Natural killer cell treated with Interleukin-12 subunit alpha and Interleukin-12 subunit beta and Interleukin-15 and Interleukin-18, amount 100 ng/mL, for 72 hours (primary cell): ENCODE measurements at regions not wholly inside any gene's neighbourhood (a gene's known extent, or its start where the extent isn't known, plus 50 kb on each side); places are given as distances from the start of the nearest gene placed in this dataset.
"Not testable (repeated sequence)": the region's sequence is repeated elsewhere in the genome, so short reads cannot be mapped to it uniquely, and the experiment has no call there.

ENCODE experiments used
- ATAC-seq, 2 donors: fragments of 150-1000 bp; cut with Tn5 transposase in 1 of 2; sonication (Bioruptor Pico), chemical (Tn5 transposase) in 1 of 2; 2 replicates each; pipeline ENCODE4 v1.10.0; 2021
- DNase-seq: peaks from one replicate; pipeline ENCODE4 v3.0.0; 2022; ENCODE audit warnings: low spot score
- H3K27ac Mint-ChIP-seq, 2 donors: 1 replicate in 1 of 2; 2 replicates in 1 of 2; pipeline ENCODE4 v1.8.0; 2022; ENCODE audit warnings: mixed read lengths in 2 of 2, mild to moderate bottlenecking in 1 of 2, moderate library complexity in 1 of 2
- H3K27me3 Mint-ChIP-seq, 2 donors: 1 replicate in 1 of 2; 2 replicates in 1 of 2; pipeline ENCODE4 v1.8.0; 2022; ENCODE audit warnings: mixed read lengths in 2 of 2
- H3K36me3 Mint-ChIP-seq: one replicate; pipeline ENCODE4 v1.8.0; 2022; ENCODE audit warnings: mixed read lengths
- H3K4me1 Mint-ChIP-seq, 2 donors: 1 replicate in 1 of 2; 2 replicates in 1 of 2; pipeline ENCODE4 v1.8.0; 2022; ENCODE audit warnings: low read depth in 2 of 2, mixed read lengths in 2 of 2, mild to moderate bottlenecking in 1 of 2
- H3K4me3 Mint-ChIP-seq: one replicate; pipeline ENCODE4 v1.8.0; 2022; ENCODE audit warnings: mixed read lengths
- H3K9me3 Mint-ChIP-seq: 2 replicates; pipeline ENCODE4 v1.8.0; 2022; ENCODE audit warnings: mixed read lengths

DNA sequence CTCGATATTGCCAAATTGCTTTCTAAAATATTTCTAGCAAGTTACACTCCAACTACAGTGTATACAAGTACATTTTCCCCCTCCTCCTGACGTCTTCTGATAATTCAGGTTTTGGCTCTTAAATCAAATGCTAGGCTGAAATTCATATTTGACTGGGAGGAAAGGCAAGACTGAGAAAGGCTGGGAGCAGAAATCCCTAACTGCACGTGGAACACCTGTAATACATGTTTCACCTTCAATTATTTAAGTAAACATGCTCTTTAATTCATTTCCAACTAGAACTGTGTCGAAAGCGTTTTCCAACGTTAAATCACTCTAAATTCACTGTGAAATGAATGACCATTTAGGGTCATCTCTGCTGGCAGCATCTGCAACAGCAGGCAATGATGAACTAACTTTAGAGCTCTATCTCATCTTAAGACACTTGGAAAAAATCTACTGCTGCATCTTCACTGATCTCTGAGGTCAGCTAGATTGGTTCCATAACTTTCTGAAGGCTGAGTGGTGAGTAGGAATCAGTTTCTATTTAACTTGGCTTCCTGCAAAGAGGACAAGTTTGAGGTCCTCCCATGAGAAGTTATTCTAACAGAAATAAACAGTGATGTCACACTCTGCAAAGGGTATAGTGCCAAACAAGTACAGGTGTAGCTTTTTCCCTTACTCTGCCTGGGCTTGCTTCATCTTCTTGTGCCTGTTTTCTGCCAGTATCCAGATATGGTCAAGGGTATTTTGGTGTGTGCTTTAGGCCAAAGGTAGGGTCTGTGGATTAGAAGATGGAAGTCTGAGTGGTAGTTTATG is 144.3 kb upstream of the PAK3 start:
- H3K9me3 Mint-ChIP-seq, result no peaks in the 10 kb centered on the region

GRCh38 chrX:110944751-110945675 is 149.4 kb upstream of the CHRDL1 start:
- ATAC-seq (no peak), DNase-seq (no peak)
- H3K4me3 Mint-ChIP-seq, result no peak overlapping the region
- no peaks in the 10 kb centered on the region for H3K9me3 Mint-ChIP-seq
- no peaks in the 10 kb centered on the region for H3K36me3 Mint-ChIP-seq
- H3K4me1 Mint-ChIP-seq, result no peaks in the 10 kb centered on the region
- peaks cover 16 to 20% of the 10 kb centered on the region in 2 donors for H3K27me3 Mint-ChIP-seq
- no peak overlapping the region for H3K27ac Mint-ChIP-seq

More for the DNA sequence above, 144.3 kb upstream of the PAK3 start:
- H3K27ac Mint-ChIP-seq, result no peak overlapping the region
- ATAC-seq (no peak), DNase-seq (no peak)
- H3K4me1 Mint-ChIP-seq, result no peaks in the 10 kb centered on the region
- H3K4me3 Mint-ChIP-seq, result no peak overlapping the region
- no peaks in the 10 kb centered on the region for H3K36me3 Mint-ChIP-seq
- H3K27me3 Mint-ChIP-seq, result peaks cover 0 to 4% of the 10 kb centered on the region in 2 donors

GRCh38 chrX:110944311-110944750 is 148.7 kb upstream of the CHRDL1 start:
- no peak for DNase-seq
- H3K36me3 Mint-ChIP-seq, result no peaks in the 10 kb centered on the region
- peaks cover 16 to 20% of the 10 kb centered on the region in 2 donors for H3K27me3 Mint-ChIP-seq
- H3K27ac Mint-ChIP-seq, result no peak overlapping the region
- H3K9me3 Mint-ChIP-seq, result no peaks in the 10 kb centered on the region
- no peak overlapping the region for H3K4me3 Mint-ChIP-seq
- no peaks in the 10 kb centered on the region for H3K4me1 Mint-ChIP-seq
- no peak for ATAC-seq

- Mint-ChIP-seq H3K4me3 (no peak overlapping the region), H3K27ac (no peak overlapping the region), H3K27me3 (peaks cover 16 to 25% of the 10 kb centered on the region in 2 donors), H3K4me1 (no peaks in the 10 kb centered on the region), H3K9me3 (no peaks in the 10 kb centered on the region), H3K36me3 (no peaks in the 10 kb centered on the region)
- ATAC-seq (no peak), DNase-seq (no peak)
Observed at GRCh38 chrX:110941906-110942305, 146.3 kb upstream of the CHRDL1 start.

DNA sequence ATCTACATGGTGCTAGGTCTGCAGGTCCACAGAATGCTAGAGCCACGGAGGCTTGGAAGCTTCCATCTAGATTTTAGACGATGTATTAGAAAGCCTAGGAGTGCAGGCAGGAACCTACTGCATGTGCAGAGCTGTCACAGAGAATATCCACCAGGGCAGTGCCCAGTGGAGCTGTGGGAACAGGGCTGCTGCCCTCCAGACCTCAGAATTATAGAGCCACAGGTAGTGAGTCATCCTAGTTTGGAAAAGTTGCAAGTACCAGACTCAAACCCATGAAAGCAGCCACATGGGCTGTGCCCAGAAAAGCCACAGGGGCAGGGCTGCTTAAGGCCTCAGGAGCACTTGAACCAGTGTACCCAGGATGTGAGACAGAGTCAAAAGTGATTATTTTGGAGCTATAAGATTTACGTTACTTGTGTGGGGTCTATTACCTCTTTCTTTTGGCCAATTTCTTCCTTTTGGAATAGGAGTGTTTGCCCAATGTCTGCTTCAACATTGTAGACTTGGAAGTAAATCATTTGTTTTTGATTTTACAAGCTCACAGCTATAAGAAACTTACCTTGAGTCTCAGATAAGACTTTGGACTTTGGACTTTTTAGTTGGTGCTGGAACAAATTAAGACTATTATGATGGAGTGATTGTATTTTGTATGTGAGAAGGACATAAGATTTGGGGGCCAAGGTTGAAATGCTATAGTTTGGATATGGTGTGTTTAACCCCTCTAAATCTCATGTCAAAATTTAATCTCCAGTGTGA is 143.5 kb upstream of the CHRDL1 start:
- H3K9me3 Mint-ChIP-seq, result no peaks in the 10 kb centered on the region
- no peak for DNase-seq
- H3K4me1 Mint-ChIP-seq, result no peaks in the 10 kb centered on the region
- H3K27ac Mint-ChIP-seq, result no peak overlapping the region
- peaks cover 7 to 24% of the 10 kb centered on the region in 2 donors for H3K27me3 Mint-ChIP-seq
- ATAC-seq, result peak in 1 of 2 donors; percentile 40
- H3K36me3 Mint-ChIP-seq, result no peaks in the 10 kb centered on the region
- H3K4me3 Mint-ChIP-seq, result no peak overlapping the region

- Mint-ChIP-seq H3K27me3 (peaks cover 7 to 23% of the 10 kb centered on the region in 2 donors), H3K9me3 (peaks cover 4% of the 10 kb centered on the region), H3K4me3 (no peak overlapping the region), H3K36me3 (peaks cover 5% of the 10 kb centered on the region), H3K4me1 (no peaks in the 10 kb centered on the region), H3K27ac (no peak overlapping the region)
- ATAC-seq, result no peak
- no peak for DNase-seq
Observed at GRCh38 chrX:110924871-110925270, 129.3 kb upstream of the CHRDL1 start.

DNA sequence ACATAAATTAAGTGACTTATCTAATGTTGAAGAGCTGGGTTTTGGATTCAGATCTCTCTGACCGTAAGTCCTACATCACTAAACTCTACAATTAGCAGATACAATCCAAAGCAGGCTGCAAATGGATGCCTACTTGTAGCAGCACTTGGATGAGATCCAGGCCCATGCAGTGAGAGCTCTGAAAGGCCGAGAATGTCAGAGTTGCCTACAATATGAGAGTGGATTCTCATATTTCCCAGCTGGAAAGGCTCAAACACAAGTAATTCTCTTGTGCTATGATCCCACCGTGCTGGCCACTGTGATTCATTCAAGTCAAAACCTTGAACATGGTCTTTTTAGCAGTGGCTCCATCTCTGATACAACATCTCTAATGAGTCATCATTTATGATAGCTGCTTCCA is 125.4 kb upstream of the CHRDL1 start:
- no peak overlapping the region for H3K27ac Mint-ChIP-seq
- no peaks in the 10 kb centered on the region for H3K36me3 Mint-ChIP-seq
- peaks cover 0 to 8% of the 10 kb centered on the region in 2 donors for H3K27me3 Mint-ChIP-seq
- H3K4me1 Mint-ChIP-seq, result no peaks in the 10 kb centered on the region
- no peak overlapping the region for H3K4me3 Mint-ChIP-seq
- no peak for ATAC-seq
- H3K9me3 Mint-ChIP-seq, result no peaks in the 10 kb centered on the region
- DNase-seq, result no peak

DNA sequence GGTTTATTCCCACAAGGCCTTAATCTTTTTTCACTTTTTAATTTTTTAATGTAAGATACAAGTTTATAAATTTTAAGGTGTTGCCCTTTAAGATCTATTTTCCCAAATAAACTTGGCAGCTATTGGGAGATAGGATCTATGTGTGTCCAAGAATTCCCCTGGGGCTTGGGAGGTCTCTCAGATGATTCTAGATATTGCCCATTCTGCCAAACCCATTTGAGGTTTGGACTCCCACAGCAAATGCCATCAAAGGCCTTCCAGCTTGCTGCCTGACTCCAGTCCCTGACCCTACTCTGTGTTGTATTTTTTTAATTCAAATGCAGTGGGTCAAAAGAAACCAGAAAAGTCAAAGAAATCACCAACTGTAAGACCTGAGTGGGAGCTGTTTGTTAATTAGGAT is 120.0 kb upstream of the CHRDL1 start:
- Mint-ChIP-seq H3K27ac (no peak overlapping the region), H3K4me1 (no peaks in the 10 kb centered on the region), H3K27me3 (no peaks in the 10 kb centered on the region), H3K4me3 (no peak overlapping the region), H3K9me3 (no peaks in the 10 kb centered on the region), H3K36me3 (no peaks in the 10 kb centered on the region)
- ATAC-seq (no peak), DNase-seq (no peak)

- Mint-ChIP-seq H3K27me3 (no peaks in the 10 kb centered on the region), H3K4me3 (no peak overlapping the region), H3K9me3 (no peaks in the 10 kb centered on the region), H3K27ac (no peak overlapping the region), H3K4me1 (no peaks in the 10 kb centered on the region), H3K36me3 (no peaks in the 10 kb centered on the region)
- DNase-seq (no peak), ATAC-seq (no peak)
Observed at GRCh38 chrX:110915111-110915510, 119.5 kb upstream of the CHRDL1 start.

- no peak overlapping the region for H3K4me3 Mint-ChIP-seq
- no peak for ATAC-seq
- H3K27ac Mint-ChIP-seq, result no peak overlapping the region
- H3K9me3 Mint-ChIP-seq, result no peaks in the 10 kb centered on the region
- no peaks in the 10 kb centered on the region for H3K36me3 Mint-ChIP-seq
- H3K4me1 Mint-ChIP-seq, result no peaks in the 10 kb centered on the region
- H3K27me3 Mint-ChIP-seq, result peaks cover 0 to 1% of the 10 kb centered on the region in 2 donors
- DNase-seq, result no peak
Observed at GRCh38 chrX:110914281-110914680, 118.7 kb upstream of the CHRDL1 start.

GRCh38 chrX:110904747-110905146 is 109.1 kb upstream of the CHRDL1 start:
- not testable (repeated sequence) for H3K9me3 Mint-ChIP-seq, H3K36me3 Mint-ChIP-seq, H3K4me3 Mint-ChIP-seq, H3K4me1 Mint-ChIP-seq, ATAC-seq, DNase-seq, H3K27ac Mint-ChIP-seq, H3K27me3 Mint-ChIP-seq

GRCh38 chrX:110881971-110882370 is 86.4 kb upstream of the CHRDL1 start:
- Mint-ChIP-seq H3K27ac (no peak overlapping the region), H3K36me3 (peaks cover 8% of the 10 kb centered on the region), H3K9me3 (peaks cover 8% of the 10 kb centered on the region), H3K4me1 (no peaks in the 10 kb centered on the region), H3K4me3 (no peak overlapping the region), H3K27me3 (peaks cover 0 to 2% of the 10 kb centered on the region in 2 donors)
- ATAC-seq (no peak), DNase-seq (no peak)

DNA sequence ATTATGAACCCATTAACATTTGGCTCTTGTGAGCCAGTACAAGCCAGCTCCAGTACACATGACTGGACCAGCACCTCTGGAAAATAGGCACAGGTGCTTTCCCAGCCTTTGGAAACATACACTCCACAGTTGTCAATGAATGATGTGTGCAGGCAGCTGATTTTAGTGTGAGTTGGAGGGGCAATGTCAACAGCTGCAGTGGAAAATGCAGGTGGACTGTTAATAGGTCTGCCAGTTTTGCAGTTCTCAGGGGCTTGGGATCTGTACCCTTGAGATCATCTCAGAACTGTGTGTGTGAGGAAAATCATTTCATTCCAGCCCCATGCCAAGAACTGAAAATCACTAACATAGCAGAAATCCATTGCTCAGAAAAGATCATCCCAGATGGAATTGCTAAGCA is 81.7 kb upstream of the CHRDL1 start:
- no peaks in the 10 kb centered on the region for H3K4me1 Mint-ChIP-seq
- DNase-seq, result no peak
- H3K27ac Mint-ChIP-seq, result no peak overlapping the region
- H3K9me3 Mint-ChIP-seq, result peaks cover 4% of the 10 kb centered on the region
- H3K27me3 Mint-ChIP-seq, result no peaks in the 10 kb centered on the region
- H3K4me3 Mint-ChIP-seq, result no peak overlapping the region
- peaks cover 8% of the 10 kb centered on the region for H3K36me3 Mint-ChIP-seq
- ATAC-seq, result no peak
